IMR-90 (cell line): ENCODE measurements at regions not wholly inside any gene's neighbourhood (a gene's known extent, or its start where the extent isn't known, plus 50 kb on each side); places are given as distances from the start of the nearest gene placed in this dataset.

Experiments
- ATAC-seq: fragments of 200-7000 bp; cut with Tn5 transposase; 2 replicates; pipeline ENCODE4 v1.9.1; 2020; ENCODE audit warnings: low read depth, mild to moderate bottlenecking, moderate library complexity
- BruUV-seq: library from RNA; stranded (reverse); fragments of 400-500 nt; replicated peaks from 2 replicates; lab custom pipeline; 2021; lab: Mats Ljungman, UMichigan
- CTCF ChIA-PET: fragments of 300-600 bp; formaldehyde crosslinking; extraction: SDS; loops from one replicate; lab custom pipeline; 2021; ENCODE audit warnings: antibody characterized with exemption; lab: Yijun Ruan, JAX
- POLR2A ChIA-PET: fragments of 300-600 bp; sonication (Branson Sonifier 250); formaldehyde crosslinking; loops from one replicate; lab custom pipeline; 2022; ENCODE audit warnings: antibody characterized with exemption; ENCODE audit not compliant: unreplicated experiment; lab: Charles Lee
- DNase-seq: peaks from one replicate; pipeline ENCODE4 v3.0.0; 2013
- H2AFZ ChIP-seq: replicated peaks from 2 replicates; pipeline ENCODE3; 2013; ENCODE audit warnings: low read length, mild to moderate bottlenecking; ENCODE audit not compliant: poor library complexity
- H2AK5ac ChIP-seq: 2 replicates; pipeline ENCODE4 v1.6.1; 2013; ENCODE audit warnings: low read depth, low read length, inconsistent platforms
- H2AK9ac ChIP-seq: replicated peaks from 2 replicates; pipeline ENCODE3; 2013; ENCODE audit warnings: mild to moderate bottlenecking, low read depth, low read length, moderate library complexity; ENCODE audit not compliant: poor library complexity
- H2BK120ac ChIP-seq: 2 replicates; pipeline ENCODE4 v1.6.1; 2013; ENCODE audit warnings: low read depth, low read length, inconsistent platforms
- H2BK15ac ChIP-seq: 3 replicates; pipeline ENCODE4 v1.6.1; 2013; ENCODE audit warnings: low read depth, low read length, inconsistent platforms
- H2BK20ac ChIP-seq: 2 replicates; pipeline ENCODE4 v1.6.1; 2013; ENCODE audit warnings: low read depth, mild to moderate bottlenecking, inconsistent platforms, low read length, moderate library complexity
- H2BK5ac ChIP-seq: 2 replicates; pipeline ENCODE4 v1.6.1; 2013; ENCODE audit warnings: mild to moderate bottlenecking, low read depth, low read length, inconsistent platforms; ENCODE audit not compliant: poor library complexity, severe bottlenecking
- H3K14ac ChIP-seq: replicated peaks from 2 replicates; pipeline ENCODE4 v1.6.1; 2013; ENCODE audit warnings: low read depth, low read length, inconsistent platforms
- H3K18ac ChIP-seq: 2 replicates; pipeline ENCODE4 v1.6.1; 2013; ENCODE audit warnings: low read depth, low read length, control low read depth
- H3K23ac ChIP-seq: 2 replicates; pipeline ENCODE4 v1.6.1; 2013; ENCODE audit warnings: low read depth, low read length, inconsistent platforms
- H3K27ac ChIP-seq: 2 replicates; pipeline ENCODE4 v1.5.1; 2013; ENCODE audit warnings: mild to moderate bottlenecking, control low read depth, low read length; ENCODE audit not compliant: insufficient read depth
- H3K27me3 ChIP-seq: 2 replicates; pipeline ENCODE4 v1.6.1; 2013; ENCODE audit warnings: low read length; ENCODE audit not compliant: control insufficient read depth, insufficient read depth
- H3K36me3 ChIP-seq: 2 replicates; pipeline ENCODE4 v1.6.1; 2013; ENCODE audit warnings: low read length, mixed read lengths; ENCODE audit not compliant: control insufficient read depth, insufficient read depth
- H3K4ac ChIP-seq: 2 replicates; pipeline ENCODE4 v1.6.1; 2013; ENCODE audit warnings: low read depth, low read length, inconsistent platforms
- H3K4me1 ChIP-seq: 2 replicates; pipeline ENCODE4 v1.6.1; 2013; ENCODE audit warnings: low read length, mixed read lengths; ENCODE audit not compliant: control insufficient read depth, insufficient read depth
- H3K4me2 ChIP-seq: 2 replicates; pipeline ENCODE4 v1.6.1; 2013; ENCODE audit warnings: low read depth, mild to moderate bottlenecking, control low read depth, low read length, moderate library complexity
- H3K4me3 ChIP-seq: 2 replicates; pipeline ENCODE4 v1.5.1; 2013; ENCODE audit warnings: low read depth, mild to moderate bottlenecking, control low read depth, low read length, moderate library complexity; ENCODE audit not compliant: insufficient read depth
- H3K56ac ChIP-seq: 2 replicates; pipeline ENCODE4 v1.6.1; 2013; ENCODE audit warnings: low read length, inconsistent platforms; ENCODE audit not compliant: insufficient read depth; ENCODE audit errors: extremely low read depth
- H3K79me1 ChIP-seq, 2 experiments: 2 replicates each; pipeline ENCODE4 v1.6.1; 2013; ENCODE audit warnings: low read length in 2 of 2, inconsistent platforms in 1 of 2, low read depth in 1 of 2
- H3K9ac ChIP-seq: 2 replicates; pipeline ENCODE4 v1.6.1; 2013; ENCODE audit warnings: low read depth, low read length, control low read depth
- H3K9me1 ChIP-seq: 2 replicates; pipeline ENCODE4 v1.6.1; 2013; ENCODE audit warnings: low read length, inconsistent platforms; ENCODE audit not compliant: insufficient read depth
- H3K9me3 ChIP-seq: 2 replicates; pipeline ENCODE4 v1.6.1; 2013; ENCODE audit warnings: low read length; ENCODE audit not compliant: control insufficient read depth, insufficient read depth
- H4K20me1 ChIP-seq: 2 replicates; pipeline ENCODE4 v1.6.1; 2013; ENCODE audit warnings: low read length, inconsistent platforms; ENCODE audit not compliant: insufficient read depth
- H4K5ac ChIP-seq: 2 replicates; pipeline ENCODE4 v1.6.1; 2013; ENCODE audit warnings: mild to moderate bottlenecking, low read depth, low read length, control low read depth
- H4K8ac ChIP-seq, 2 experiments: 2 replicates each; pipeline ENCODE4 v1.6.1; 2013; ENCODE audit warnings: low read depth in 2 of 2, low read length in 2 of 2, control low read depth in 1 of 2, inconsistent platforms in 1 of 2
- H4K91ac ChIP-seq: 2 replicates; pipeline ENCODE4 v1.6.1; 2013; ENCODE audit warnings: low read depth, low read length, inconsistent platforms; ENCODE audit not compliant: insufficient read depth
- BHLHE40 ChIP-seq: fragments of 150-350 bp; IDR thresholded peaks from 2 replicates; pipeline ENCODE4 v1.6.1; 2016; ENCODE audit warnings: mild to moderate bottlenecking, low read depth, low read length
- CHD1 ChIP-seq: IDR thresholded peaks from 2 replicates; pipeline ENCODE4 v1.6.1; 2012; ENCODE audit warnings: low read depth, low read length, improper control_type of control experiment
- MAFK ChIP-seq: IDR thresholded peaks from 2 replicates; pipeline ENCODE4 v1.6.1; 2012; ENCODE audit warnings: low read depth, low read length, improper control_type of control experiment
- POLR2A ChIP-seq: IDR thresholded peaks from 2 replicates; pipeline ENCODE4 v1.6.1; 2012; ENCODE audit warnings: mild to moderate bottlenecking, low read depth, low read length
- RAD21 ChIP-seq: IDR thresholded peaks from 2 replicates; pipeline ENCODE4 v1.6.1; 2012; ENCODE audit warnings: low read length, improper control_type of control experiment
- WGBS, 2 experiments: methylation state at CpG; one replicate each; pipeline versions ENCODE4 v1.1.5 to v1.1.7; 2013; ENCODE audit warnings: missing lambda C conversion rate in 2 of 2; ENCODE audit not compliant: insufficient read length in 1 of 2; ENCODE audit errors: extremely low coverage in 2 of 2; 5-methylcytosine and 5-hydroxymethylcytosine counted together
- dilution Hi-C: fragments of 300-500 bp; cut with HindIII; formaldehyde crosslinking; loops from one replicate; pipeline ENCODE4 v1.14.3; 2018; ENCODE audit warnings: low sequenced_read_pairs; ENCODE audit not compliant: unreplicated experiment
- in situ Hi-C: fragments of 300-500 bp; cut with MboI; formaldehyde crosslinking; loops from 3 replicates; pipeline ENCODE4 v1.14.3; 2019; ENCODE audit warnings: low sequenced_read_pairs, inconsistent platforms, mixed read lengths
- intact Hi-C: fragments of 100-400 bp; cut with micrococcal nuclease; formaldehyde crosslinking; loops from 2 replicates; pipeline ENCODE4 v1.10.0; 2022
- TF ChIP-seq, protein P1 (sequence below): fragments of 150-350 bp; IDR thresholded peaks from 2 replicates; pipeline ENCODE4 v1.6.1; 2017; ENCODE audit warnings: mild to moderate bottlenecking, antibody characterized with exemption, low read length, low read depth

DNA sequence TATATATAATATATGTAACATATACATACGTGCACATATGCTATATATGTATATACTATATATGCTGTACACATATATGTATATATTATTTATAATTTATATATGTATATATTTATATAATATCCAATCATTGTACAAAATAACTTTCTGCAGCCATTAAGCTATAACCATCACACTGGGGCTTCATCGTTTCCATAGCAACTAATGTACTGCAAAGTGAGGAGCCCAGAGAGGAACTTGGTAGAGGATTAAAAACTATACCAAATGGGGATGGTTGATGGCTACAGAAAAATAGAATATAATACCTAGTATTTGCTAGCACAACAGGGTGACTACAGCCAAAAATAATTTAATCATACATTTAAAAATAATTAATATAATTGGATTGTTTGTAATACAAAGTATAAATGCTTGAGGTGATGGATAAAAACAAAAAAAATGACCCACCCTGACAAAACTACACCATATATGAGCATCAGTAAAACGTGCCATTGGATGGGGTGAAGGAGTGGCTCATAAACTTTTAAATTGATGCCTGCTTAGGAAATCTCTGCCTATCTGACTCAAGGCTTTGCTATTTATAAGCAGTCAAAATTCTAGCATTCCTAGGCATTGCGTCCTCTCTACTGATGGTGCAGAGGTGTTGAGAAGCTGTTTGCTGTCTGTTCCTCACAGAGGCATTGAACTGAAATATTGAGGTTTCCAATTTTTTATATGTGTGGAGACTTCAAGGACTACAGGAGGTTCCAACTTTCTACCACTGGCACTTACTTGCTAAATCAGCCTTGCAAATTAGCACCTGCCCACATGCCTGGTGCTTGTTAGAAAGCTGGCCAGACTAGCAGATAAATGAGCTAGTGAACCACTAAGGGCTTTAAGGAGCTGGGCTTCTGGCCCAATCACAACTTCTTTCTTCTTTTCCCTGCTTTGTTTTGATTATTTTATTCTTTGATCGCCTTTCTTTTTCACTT, 190.1 kb downstream of the SCP2D1 start:
- ATAC-seq, result no peak
- Histone ChIP-seq H3K9me3 (peaks cover 2% of the 10 kb centered on the region; the same call in 1 of the 2 replicates), H4K91ac (no peak overlapping the region), H3K36me3 (no peaks in the 10 kb centered on the region), H3K4me3 (no peak overlapping the region), H2BK20ac (no peak overlapping the region), H3K18ac (no peak overlapping the region), H3K14ac (no peak overlapping the region), H3K56ac (no peak overlapping the region), H2AFZ (no peak overlapping the region), H2BK120ac (no peak overlapping the region), H4K8ac (no peak overlapping the region), H4K20me1 (no peaks in the 10 kb centered on the region), H3K4me2 (no peak overlapping the region), H2BK5ac (no peak overlapping the region), H3K27ac (no peak overlapping the region), H2BK15ac (no peak overlapping the region), H3K27me3 (no peaks in the 10 kb centered on the region), H3K9ac (no peak overlapping the region), H3K4me1 (no peaks in the 10 kb centered on the region), H3K23ac (no peak overlapping the region), H2AK5ac (no peak overlapping the region), H3K4ac (no peak overlapping the region), H2AK9ac (no peak overlapping the region), H4K5ac (no peak overlapping the region), H3K9me1 (no peaks in the 10 kb centered on the region), H3K79me1 (no peaks in the 10 kb centered on the region)
- dilution Hi-C loops (no loop called here), intact Hi-C loops (no loop called here), in situ Hi-C loops (no loop called here)
- BruUV-seq, result no TSS peak
- TF ChIP-seq CHD1, result no peak
- no peak for TF ChIP-seq MAFK
- TF ChIP-seq BHLHE40, result no peak
- no peak for TF ChIP-seq POLR2A
- no peak for TF ChIP-seq RAD21
- TF ChIP-seq, protein P1, sequence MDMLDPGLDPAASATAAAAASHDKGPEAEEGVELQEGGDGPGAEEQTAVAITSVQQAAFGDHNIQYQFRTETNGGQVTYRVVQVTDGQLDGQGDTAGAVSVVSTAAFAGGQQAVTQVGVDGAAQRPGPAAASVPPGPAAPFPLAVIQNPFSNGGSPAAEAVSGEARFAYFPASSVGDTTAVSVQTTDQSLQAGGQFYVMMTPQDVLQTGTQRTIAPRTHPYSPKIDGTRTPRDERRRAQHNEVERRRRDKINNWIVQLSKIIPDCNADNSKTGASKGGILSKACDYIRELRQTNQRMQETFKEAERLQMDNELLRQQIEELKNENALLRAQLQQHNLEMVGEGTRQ, result no peak
- CTCF ChIA-PET, result no interaction called here
- no peak for DNase-seq
- POLR2A ChIA-PET, result no interaction called here
- no CpG with 5 or more reads among the region's 5 CpGs for WGBS, 2 experiments
